Small intestine (tissue), 7 donors: ENCODE measurements at regions not wholly inside any gene's neighbourhood (a gene's known extent, or its start where the extent isn't known, plus 50 kb on each side); places are given as distances from the start of the nearest gene placed in this dataset.

Source experiments
- DNase-seq, 2 donors: peaks; one replicate each; pipeline versions ENCODE4 v3.0.0 to v3.0.0-alpha.2; 2013
- FAIRE-seq: peaks from 2 replicates; lab custom pipeline; 2012; peaks lifted over from hg19 to GRCh38; lab: Jason Lieb, UNC
- H3K27ac ChIP-seq, 3 donors: one replicate each; pipeline ENCODE4 v1.5.1; 2013; ENCODE audit warnings: low read length in 2 of 3, mild to moderate bottlenecking in 2 of 3, control low read depth in 1 of 3, inconsistent platforms in 1 of 3, low read depth in 1 of 3, moderate library complexity in 1 of 3
- H3K27me3 ChIP-seq, 3 donors: one replicate each; pipeline ENCODE4 v1.6.1; 2013; ENCODE audit warnings: low read length in 3 of 3, inconsistent platforms in 1 of 3; ENCODE audit not compliant: control insufficient read depth in 3 of 3, insufficient read depth in 3 of 3
- H3K36me3 ChIP-seq, 3 donors: one replicate each; pipeline ENCODE4 v1.6.1; 2013; ENCODE audit warnings: low read length in 3 of 3, inconsistent platforms in 1 of 3, low read depth in 1 of 3, mild to moderate bottlenecking in 1 of 3, moderate library complexity in 1 of 3; ENCODE audit not compliant: control insufficient read depth in 3 of 3, insufficient read depth in 2 of 3
- H3K4me1 ChIP-seq, 3 donors: one replicate each; pipeline ENCODE4 v1.6.1; 2013; ENCODE audit warnings: low read length in 2 of 3, inconsistent platforms in 1 of 3, low read depth in 1 of 3, mild to moderate bottlenecking in 1 of 3, moderate library complexity in 1 of 3; ENCODE audit not compliant: control insufficient read depth in 3 of 3, insufficient read depth in 2 of 3
- H3K4me3 ChIP-seq, 3 donors: one replicate each; pipeline ENCODE4 v1.5.1; 2013; ENCODE audit warnings: low read length in 3 of 3, control low read depth in 1 of 3, inconsistent platforms in 1 of 3, low read depth in 1 of 3, mild to moderate bottlenecking in 1 of 3, moderate library complexity in 1 of 3
- H3K9me3 ChIP-seq, 2 donors: one replicate each; pipeline ENCODE4 v1.6.1; 2013; ENCODE audit warnings: low read depth in 1 of 2, low read length in 1 of 2; ENCODE audit not compliant: control insufficient read depth in 2 of 2, insufficient read depth in 1 of 2
- WGBS, 3 donors: extraction: QIAGEN DNeasy Blood & Tissue Kit; methylation state at CpG; one replicate each; pipeline ENCODE4 v1.1.7; 2013; 5-methylcytosine and 5-hydroxymethylcytosine counted together
- donor health status: healthy with polysubstance abuse.
- donor health status: control.
- donor health status: control.
- donor health status: Bipolar disorder and iron deficiency.
- donor health status: healthy.

DNA sequence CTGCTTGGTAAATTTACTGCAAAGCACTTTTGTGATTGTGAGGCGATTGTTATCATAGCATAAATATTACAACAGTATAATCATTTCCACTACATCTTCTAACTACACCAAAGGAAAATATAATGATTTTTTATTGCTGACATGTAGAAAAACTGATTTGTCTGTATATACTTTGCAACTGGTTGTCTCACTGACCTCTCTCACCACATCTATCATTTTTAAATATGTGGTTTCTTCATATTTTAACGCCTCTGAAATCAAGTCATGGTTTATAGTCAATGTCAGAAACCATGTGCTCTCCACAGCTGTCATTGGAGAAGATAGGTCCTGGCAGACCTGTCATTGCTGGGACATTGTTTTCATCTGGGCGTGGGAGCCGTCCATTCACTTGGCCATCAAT lies 315.4 kb upstream of the KLF6 start:
- H3K4me1 ChIP-seq: no peaks in the 10 kb centered on the region
- H3K9me3 ChIP-seq: peaks cover 0 to 3% of the 10 kb centered on the region in 2 donors
- no peaks in the 10 kb centered on the region for H3K36me3 ChIP-seq
- FAIRE-seq: no peak
- H3K27ac ChIP-seq: no peak overlapping the region
- no peak overlapping the region for H3K4me3 ChIP-seq
- no peaks in the 10 kb centered on the region for H3K27me3 ChIP-seq
- 81 to 87% (median 83%) methylated on average over 4 of the region's 4 CpGs for WGBS, 3 donors
- no peak for DNase-seq

DNA sequence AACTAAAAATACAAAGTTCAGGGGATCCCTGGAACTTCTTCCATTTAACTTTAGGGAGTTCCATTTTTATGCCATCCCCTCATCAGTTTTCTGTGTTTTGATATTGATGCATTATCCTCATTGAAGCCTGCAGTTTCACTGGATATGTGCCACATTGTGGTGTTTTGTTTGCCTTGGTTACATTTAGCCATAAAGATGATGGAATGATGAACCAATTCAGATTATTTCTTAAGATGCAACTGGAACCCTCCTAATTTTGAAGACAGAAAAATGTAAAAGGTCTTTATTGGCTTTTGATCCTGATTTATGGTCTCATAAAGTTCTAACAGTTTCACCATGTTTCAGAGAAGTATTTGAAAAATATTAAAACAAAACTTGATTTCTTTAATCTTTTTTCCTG lies 314.2 kb upstream of the KLF6 start:
- Histone ChIP-seq H3K4me1 (no peaks in the 10 kb centered on the region), H3K27ac (no peak overlapping the region)
- no peak for FAIRE-seq

GRCh38 chr10:4095166-4095917 lies 310.3 kb upstream of the KLF6 start:
- Histone ChIP-seq H3K9me3 (no peaks in the 10 kb centered on the region), H3K27me3 (no peaks in the 10 kb centered on the region), H3K4me3 (no peak overlapping the region), H3K36me3 (no peaks in the 10 kb centered on the region), H3K4me1 (no peaks in the 10 kb centered on the region), H3K27ac (no peak overlapping the region)
- WGBS, 3 donors: 80 to 92% (median 85%) methylated on average over 6 of the region's 6 CpGs
- FAIRE-seq (no peak), DNase-seq (no peak)

More for the DNA sequence above, 314.2 kb upstream of the KLF6 start:
- Histone ChIP-seq H3K9me3 (no peaks in the 10 kb centered on the region), H3K4me3 (no peak overlapping the region), H3K36me3 (no peaks in the 10 kb centered on the region), H3K27me3 (no peaks in the 10 kb centered on the region)
- no peak for DNase-seq

GRCh38 chr10:4094751-4095150 lies 309.7 kb upstream of the KLF6 start:
- WGBS, 3 donors: 76 to 96% (median 93%) methylated on average over 2 of the region's 2 CpGs
- no peak overlapping the region for H3K27ac ChIP-seq
- no peaks in the 10 kb centered on the region for H3K9me3 ChIP-seq
- no peak for DNase-seq
- H3K27me3 ChIP-seq: no peaks in the 10 kb centered on the region
- no peak for FAIRE-seq
- H3K4me3 ChIP-seq: no peak overlapping the region
- no peaks in the 10 kb centered on the region for H3K36me3 ChIP-seq
- H3K4me1 ChIP-seq: no peaks in the 10 kb centered on the region

- H3K27me3 ChIP-seq: no peaks in the 10 kb centered on the region
- H3K4me1 ChIP-seq: no peaks in the 10 kb centered on the region
- DNase-seq (no peak), FAIRE-seq (no peak)
- no peaks in the 10 kb centered on the region for H3K9me3 ChIP-seq
- H3K27ac ChIP-seq: no peak overlapping the region
- no peaks in the 10 kb centered on the region for H3K36me3 ChIP-seq
- 93 to 95% (median 93%) methylated on average over 5 of the region's 5 CpGs for WGBS, 3 donors
- no peak overlapping the region for H3K4me3 ChIP-seq
These were observed 308.4 kb upstream of the KLF6 start for GRCh38 chr10:4093438-4093837.

- DNase-seq (no peak), FAIRE-seq (no peak)
- no peaks in the 10 kb centered on the region for H3K36me3 ChIP-seq
- H3K9me3 ChIP-seq: no peaks in the 10 kb centered on the region
- no peaks in the 10 kb centered on the region for H3K4me1 ChIP-seq
- no peak overlapping the region for H3K4me3 ChIP-seq
- 92 to 93% (median 93%) methylated on average over 14 of the region's 14 CpGs for WGBS, 3 donors
- no peak overlapping the region for H3K27ac ChIP-seq
- no peaks in the 10 kb centered on the region for H3K27me3 ChIP-seq
These were observed 303.5 kb upstream of the KLF6 start for GRCh38 chr10:4088354-4089066.

DNA sequence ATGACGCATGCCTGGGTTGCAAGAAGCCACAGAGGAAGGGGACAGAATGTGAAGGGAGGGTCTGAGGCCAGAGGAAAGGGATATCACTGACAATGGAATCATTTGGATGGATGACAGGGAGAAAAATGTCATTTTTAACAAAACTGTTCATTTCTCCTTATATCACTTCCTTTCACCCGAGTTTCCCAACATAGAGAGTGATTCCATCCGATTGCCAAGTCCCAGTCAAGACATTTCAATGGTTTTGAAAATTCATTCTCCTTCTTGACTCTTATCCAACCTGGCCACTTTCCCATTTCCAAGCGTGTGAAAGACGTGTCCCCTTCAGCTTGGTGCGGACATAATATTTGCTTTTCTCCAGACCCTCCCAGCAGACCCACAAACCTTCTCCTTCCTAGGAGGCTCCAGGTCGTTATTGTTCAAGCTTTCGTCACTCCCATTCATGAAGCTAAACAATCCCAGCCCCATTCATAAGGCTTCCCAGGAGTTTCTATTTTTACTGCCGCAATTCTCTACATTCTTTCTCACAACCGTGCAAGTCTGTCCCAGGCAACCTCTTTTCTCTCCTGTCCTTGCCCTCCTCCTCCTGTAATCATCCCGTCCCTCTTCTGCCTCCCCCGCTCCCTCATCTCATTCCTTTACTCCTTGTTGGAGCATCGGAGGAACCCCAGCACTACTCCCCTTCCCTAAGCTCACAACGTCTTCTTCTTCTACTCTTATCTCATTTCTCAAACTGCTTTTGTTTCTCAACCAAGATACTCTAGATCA lies 301.3 kb upstream of the KLF6 start:
- no peaks in the 10 kb centered on the region for H3K27me3 ChIP-seq
- H3K36me3 ChIP-seq: no peaks in the 10 kb centered on the region
- no peak overlapping the region for H3K27ac ChIP-seq
- no peak for DNase-seq
- H3K9me3 ChIP-seq: no peaks in the 10 kb centered on the region
- no peak overlapping the region for H3K4me3 ChIP-seq
- FAIRE-seq: no peak
- 62 to 79% (median 74%) methylated on average over 14 of the region's 14 CpGs for WGBS, 3 donors
- H3K4me1 ChIP-seq: peaks cover 0 to 5% (median 0%) of the 10 kb centered on the region in 3 donors

- no peaks in the 10 kb centered on the region for H3K27me3 ChIP-seq
- no peaks in the 10 kb centered on the region for H3K9me3 ChIP-seq
- H3K36me3 ChIP-seq: no peaks in the 10 kb centered on the region
- H3K27ac ChIP-seq: no peak overlapping the region
- no peak overlapping the region for H3K4me3 ChIP-seq
- DNase-seq (no peak), FAIRE-seq (no peak)
- 43 to 70% (median 49%) methylated on average over 2 of the region's 2 CpGs for WGBS, 3 donors
- peaks cover 0 to 5% (median 0%) of the 10 kb centered on the region in 3 donors for H3K4me1 ChIP-seq
These were observed 298.5 kb upstream of the KLF6 start for GRCh38 chr10:4083509-4084003.
